ENCODE measurements at regions not wholly inside any gene's neighbourhood (a gene's known extent, or its start where the extent isn't known, plus 50 kb on each side); places are given as distances from the start of the nearest gene placed in this dataset.

DNA sequence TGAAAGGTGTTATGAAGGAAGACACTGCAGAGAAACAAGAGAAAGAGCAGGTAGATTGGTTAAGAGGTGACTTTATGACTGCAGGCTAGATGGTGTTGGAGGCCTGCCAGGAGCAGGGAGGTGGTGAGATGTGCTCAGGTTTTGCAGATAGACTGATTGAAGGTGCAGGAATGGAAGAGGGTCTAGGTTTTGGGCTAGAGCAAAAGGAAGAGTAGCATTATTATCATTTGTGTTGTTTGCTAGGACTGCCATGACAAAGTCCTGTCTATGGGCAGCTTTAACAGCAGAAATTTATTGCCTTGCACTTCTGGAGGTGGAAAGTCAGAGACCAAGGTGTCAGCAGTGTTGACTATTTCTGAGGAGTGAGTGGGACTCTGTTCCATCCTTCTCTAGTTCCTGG is 172.9 kb upstream of the SOX11 start (continued):
- TF ChIP-seq EGR2 (tag by site-specific recombination; IDR thresholded peaks at IDR 0.05; ENCODE audit: low read depth) (no peak), ZFP69B (tag by site-specific recombination; IDR thresholded peaks at IDR 0.05) (no peak)

- H3K4me1 ChIP-seq (ENCODE audit: control insufficient read depth, insufficient read depth, low read length), result peaks cover 19% of the 10 kb centered on the region
- ChIA-PET POLR2A (interaction anchor here (1.3 kb wide), 1 partner anchor 171 kb away, joined by 3 read pairs; the partner anchor contains the start of gene SOX11), CTCF (interaction anchor here (1.0 kb wide), 1 partner anchor 229 kb away, joined by 3 read pairs; no protein-coding TSS in a partner anchor)
- H3K9me3 ChIP-seq (ENCODE audit: control insufficient read depth, insufficient read depth, low read depth, low read length), result no peaks in the 10 kb centered on the region
- TF ChIP-seq TRIM28 (IDR thresholded peaks at IDR 0.05; ENCODE audit: borderline replicate concordance, low read length), result peak; percentile 80; the same call in 1 of the 2 replicates
- TF ChIP-seq RBAK (tag by site-specific recombination; IDR thresholded peaks at IDR 0.05), result no peak
- no peak for TF ChIP-seq ZNF664 (tag by site-specific recombination; IDR thresholded peaks at IDR 0.05)
- no peak for TF ChIP-seq ZNF311 (tag by site-specific recombination; IDR thresholded peaks at IDR 0.05; ENCODE audit: borderline replicate concordance)
- no peak overlapping the region for H3K4me3 ChIP-seq (ENCODE audit: low read depth, low read length)
- H3K27ac ChIP-seq (ENCODE audit: extremely low read depth, low read depth, low read length), result peak overlapping the region; percentile 69; the same call in 1 of the 2 replicates
- H3K36me3 ChIP-seq (ENCODE audit: control insufficient read depth in 2 of 2, insufficient read depth in 1 of 2, low read length in 2 of 2), result no peaks in the 10 kb centered on the region
Observed at GRCh38 chr2:5520463-5520972, 171.7 kb upstream of the SOX11 start.

- TF ChIP-seq ZNF223 (tag by site-specific recombination; IDR thresholded peaks at IDR 0.05) (no peak), ZNF239 (tag by site-specific recombination; IDR thresholded peaks at IDR 0.05) (no peak), SP7 (tag by site-specific recombination; IDR thresholded peaks at IDR 0.05) (no peak), CTCF (tag by site-specific recombination; IDR thresholded peaks at IDR 0.05) (no peak), ZNF138 (tag by site-specific recombination; IDR thresholded peaks at IDR 0.05; ENCODE audit: borderline replicate concordance) (no peak), HOXD13 (CRISPR knock-in tag; IDR thresholded peaks at IDR 0.05; ENCODE audit: borderline replicate concordance) (no peak), ZSCAN18 (tag by site-specific recombination; IDR thresholded peaks at IDR 0.05) (no peak), ZNF302 (tag by site-specific recombination; IDR thresholded peaks at IDR 0.05; ENCODE audit: low read depth) (no peak), ZNF433 (tag by site-specific recombination; IDR thresholded peaks at IDR 0.05; ENCODE audit: low read depth) (no peak), GLI4 (tag by site-specific recombination; IDR thresholded peaks at IDR 0.05) (no peak), KLF16 (tag by site-specific recombination; IDR thresholded peaks at IDR 0.05) (no peak), ZNF324 (tag by site-specific recombination; IDR thresholded peaks at IDR 0.05) (no peak), ZBTB8A (tag by site-specific recombination; IDR thresholded peaks at IDR 0.05) (no peak), GLI2 (tag by site-specific recombination; IDR thresholded peaks at IDR 0.05; ENCODE audit: borderline replicate concordance, low read depth) (no peak), GFI1B (tag by site-specific recombination; IDR thresholded peaks at IDR 0.05) (no peak)
- TF ChIP-seq, protein P1, sequence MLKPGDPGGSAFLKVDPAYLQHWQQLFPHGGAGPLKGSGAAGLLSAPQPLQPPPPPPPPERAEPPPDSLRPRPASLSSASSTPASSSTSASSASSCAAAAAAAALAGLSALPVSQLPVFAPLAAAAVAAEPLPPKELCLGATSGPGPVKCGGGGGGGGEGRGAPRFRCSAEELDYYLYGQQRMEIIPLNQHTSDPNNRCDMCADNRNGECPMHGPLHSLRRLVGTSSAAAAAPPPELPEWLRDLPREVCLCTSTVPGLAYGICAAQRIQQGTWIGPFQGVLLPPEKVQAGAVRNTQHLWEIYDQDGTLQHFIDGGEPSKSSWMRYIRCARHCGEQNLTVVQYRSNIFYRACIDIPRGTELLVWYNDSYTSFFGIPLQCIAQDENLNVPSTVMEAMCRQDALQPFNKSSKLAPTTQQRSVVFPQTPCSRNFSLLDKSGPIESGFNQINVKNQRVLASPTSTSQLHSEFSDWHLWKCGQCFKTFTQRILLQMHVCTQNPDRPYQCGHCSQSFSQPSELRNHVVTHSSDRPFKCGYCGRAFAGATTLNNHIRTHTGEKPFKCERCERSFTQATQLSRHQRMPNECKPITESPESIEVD (tag by site-specific recombination; IDR thresholded peaks at IDR 0.05), result no peak
- TF ChIP-seq, protein P2, sequence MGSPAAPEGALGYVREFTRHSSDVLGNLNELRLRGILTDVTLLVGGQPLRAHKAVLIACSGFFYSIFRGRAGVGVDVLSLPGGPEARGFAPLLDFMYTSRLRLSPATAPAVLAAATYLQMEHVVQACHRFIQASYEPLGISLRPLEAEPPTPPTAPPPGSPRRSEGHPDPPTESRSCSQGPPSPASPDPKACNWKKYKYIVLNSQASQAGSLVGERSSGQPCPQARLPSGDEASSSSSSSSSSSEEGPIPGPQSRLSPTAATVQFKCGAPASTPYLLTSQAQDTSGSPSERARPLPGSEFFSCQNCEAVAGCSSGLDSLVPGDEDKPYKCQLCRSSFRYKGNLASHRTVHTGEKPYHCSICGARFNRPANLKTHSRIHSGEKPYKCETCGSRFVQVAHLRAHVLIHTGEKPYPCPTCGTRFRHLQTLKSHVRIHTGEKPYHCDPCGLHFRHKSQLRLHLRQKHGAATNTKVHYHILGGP (tag by site-specific recombination; IDR thresholded peaks at IDR 0.05), result no peak
- TF ChIP-seq, protein P3, sequence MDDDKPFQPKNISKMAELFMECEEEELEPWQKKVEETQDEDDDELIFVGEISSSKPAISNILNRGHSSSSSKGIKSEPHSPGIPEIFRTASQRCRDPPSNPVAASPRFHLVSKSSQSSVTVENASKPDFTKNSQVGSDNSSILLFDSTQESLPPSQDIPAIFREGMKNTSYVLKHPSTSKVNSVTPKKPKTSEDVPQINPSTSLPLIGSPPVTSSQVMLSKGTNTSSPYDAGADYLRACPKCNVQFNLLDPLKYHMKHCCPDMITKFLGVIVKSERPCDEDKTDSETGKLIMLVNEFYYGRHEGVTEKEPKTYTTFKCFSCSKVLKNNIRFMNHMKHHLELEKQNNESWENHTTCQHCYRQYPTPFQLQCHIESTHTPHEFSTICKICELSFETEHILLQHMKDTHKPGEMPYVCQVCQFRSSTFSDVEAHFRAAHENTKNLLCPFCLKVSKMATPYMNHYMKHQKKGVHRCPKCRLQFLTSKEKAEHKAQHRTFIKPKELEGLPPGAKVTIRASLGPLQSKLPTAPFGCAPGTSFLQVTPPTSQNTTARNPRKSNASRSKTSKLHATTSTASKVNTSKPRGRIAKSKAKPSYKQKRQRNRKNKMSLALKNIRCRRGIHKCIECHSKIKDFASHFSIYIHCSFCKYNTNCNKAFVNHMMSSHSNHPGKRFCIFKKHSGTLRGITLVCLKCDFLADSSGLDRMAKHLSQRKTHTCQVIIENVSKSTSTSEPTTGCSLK (tag by site-specific recombination; IDR thresholded peaks at IDR 0.05), result no peak
- Histone ChIP-seq H3K36me3 (ENCODE audit: control insufficient read depth in 2 of 2, insufficient read depth in 1 of 2, low read length in 2 of 2) (no peaks in the 10 kb centered on the region), H3K4me3 (ENCODE audit: low read depth, low read length) (no peak overlapping the region), H3K9me3 (ENCODE audit: control insufficient read depth, insufficient read depth, low read depth, low read length) (no peaks in the 10 kb centered on the region), H3K4me1 (ENCODE audit: control insufficient read depth, insufficient read depth, low read length) (peaks cover 19% of the 10 kb centered on the region), H3K27ac (ENCODE audit: extremely low read depth, low read depth, low read length) (no peak overlapping the region)
- POLR2A ChIA-PET, result interaction anchor here (1.3 kb wide), 1 partner anchor 171 kb away, joined by 3 read pairs; the partner anchor contains the start of gene SOX11
- CTCF ChIA-PET, result no interaction called here
Observed at GRCh38 chr2:5521461-5521860, 170.7 kb upstream of the SOX11 start.
